WTC11 (cell line): ENCODE measurements at regions not wholly inside any gene's neighbourhood (a gene's known extent, or its start where the extent isn't known, plus 50 kb on each side); places are given as distances from the start of the nearest gene placed in this dataset.

Source experiments
- ATF1 ChIP-seq: sonication (generic); formaldehyde crosslinking; IDR thresholded peaks from 2 replicates; pipeline ENCODE4 v1.8.1; 2023; ENCODE audit warnings: mild to moderate bottlenecking, moderate library complexity, missing genetic modification reagents
- ATF2 ChIP-seq: sonication (generic); formaldehyde crosslinking; IDR thresholded peaks from 2 replicates; pipeline ENCODE4 v1.8.1; 2022; ENCODE audit warnings: low read depth, missing genetic modification reagents, borderline replicate concordance
- CTCF ChIP-seq: fragments of 200-600 bp; IDR thresholded peaks from 2 replicates; pipeline ENCODE4 v1.8.0; 2022; ENCODE audit warnings: antibody characterized with exemption
- FOXJ3 ChIP-seq: sonication (generic); formaldehyde crosslinking; IDR thresholded peaks from 2 replicates; pipeline ENCODE4 v1.9.0; 2021; ENCODE audit warnings: missing genetic modification reagents, mild to moderate bottlenecking, borderline replicate concordance
- TF ChIP-seq, protein P1 (sequence below): sonication (generic); formaldehyde crosslinking; IDR thresholded peaks from 2 replicates; pipeline ENCODE4 v1.8.1; 2022; ENCODE audit warnings: missing genetic modification reagents, borderline replicate concordance
- TF ChIP-seq, protein P2 (sequence below): sonication (generic); formaldehyde crosslinking; IDR thresholded peaks from 2 replicates; pipeline ENCODE4 v1.8.0; 2022; ENCODE audit warnings: mild to moderate bottlenecking, missing genetic modification reagents

DNA sequence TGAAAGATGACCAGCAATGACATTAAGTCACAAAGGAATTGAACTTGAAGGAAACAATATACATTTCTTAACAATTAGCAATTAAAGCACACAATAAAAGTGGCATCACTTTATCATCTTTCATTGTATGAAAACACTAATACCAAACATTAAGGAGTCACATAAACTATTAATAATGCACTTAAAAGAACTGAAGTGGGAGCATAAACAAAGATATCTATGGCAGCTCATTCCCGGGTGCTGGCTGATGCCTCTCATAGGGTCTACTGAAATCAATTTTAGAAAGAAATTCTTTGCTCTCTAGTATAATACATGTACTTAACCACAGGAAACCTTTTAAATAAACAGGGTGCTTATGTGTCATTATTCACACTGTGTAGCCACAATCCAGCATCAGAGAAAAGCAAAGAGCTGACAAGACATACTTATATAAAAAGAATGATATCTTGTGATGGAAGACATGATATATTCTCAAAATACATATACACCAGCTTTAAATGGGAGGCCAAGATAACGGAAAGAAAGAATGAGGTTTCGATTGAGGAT lies 1207.8 kb downstream of the EFNB2 start:
- no peak for TF ChIP-seq FOXJ3
- no peak for TF ChIP-seq CTCF
- TF ChIP-seq ATF1: no peak
- no peak for TF ChIP-seq ATF2 (CRISPR knock-in tag)
- TF ChIP-seq, protein P1, sequence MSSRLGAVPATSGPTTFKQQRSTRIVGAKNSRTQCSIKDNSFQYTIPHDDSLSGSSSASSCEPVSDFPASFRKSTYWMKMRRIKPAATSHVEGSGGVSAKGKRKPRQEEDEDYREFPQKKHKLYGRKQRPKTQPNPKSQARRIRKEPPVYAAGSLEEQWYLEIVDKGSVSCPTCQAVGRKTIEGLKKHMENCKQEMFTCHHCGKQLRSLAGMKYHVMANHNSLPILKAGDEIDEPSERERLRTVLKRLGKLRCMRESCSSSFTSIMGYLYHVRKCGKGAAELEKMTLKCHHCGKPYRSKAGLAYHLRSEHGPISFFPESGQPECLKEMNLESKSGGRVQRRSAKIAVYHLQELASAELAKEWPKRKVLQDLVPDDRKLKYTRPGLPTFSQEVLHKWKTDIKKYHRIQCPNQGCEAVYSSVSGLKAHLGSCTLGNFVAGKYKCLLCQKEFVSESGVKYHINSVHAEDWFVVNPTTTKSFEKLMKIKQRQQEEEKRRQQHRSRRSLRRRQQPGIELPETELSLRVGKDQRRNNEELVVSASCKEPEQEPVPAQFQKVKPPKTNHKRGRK (CRISPR knock-in tag): no peak
- TF ChIP-seq, protein P2, sequence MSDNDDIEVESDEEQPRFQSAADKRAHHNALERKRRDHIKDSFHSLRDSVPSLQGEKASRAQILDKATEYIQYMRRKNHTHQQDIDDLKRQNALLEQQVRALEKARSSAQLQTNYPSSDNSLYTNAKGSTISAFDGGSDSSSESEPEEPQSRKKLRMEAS (CRISPR knock-in tag): no peak
